Upper lobe of left lung (tissue), 6 donors: ENCODE measurements at regions not wholly inside any gene's neighbourhood (a gene's known extent, or its start where the extent isn't known, plus 50 kb on each side); places are given as distances from the start of the nearest gene placed in this dataset.

Source experiments
- ATAC-seq, 2 donors: fragments of 200-7000 bp; cut with Tn5 transposase; one replicate each; pipeline ENCODE4 v1.9.1; 2022; ENCODE audit warnings: mild to moderate bottlenecking in 2 of 2, moderate library complexity in 2 of 2; ENCODE audit not compliant: low FRiP score in 2 of 2
- DNase-seq, 2 donors: peaks; one replicate each; pipeline ENCODE4 v3.0.0-alpha.2; 2019 to 2020
- H3K27ac ChIP-seq, 4 donors: fragments of 200-600 bp; sonication (generic); one replicate each; pipeline ENCODE4 v1.5.1; 2016 to 2019
- H3K27me3 ChIP-seq, 4 donors: fragments of 200-600 bp; sonication (generic); one replicate each; pipeline ENCODE4 v1.5.1; 2017 to 2019
- H3K36me3 ChIP-seq, 4 donors: fragments of 200-600 bp; sonication (generic); one replicate each; pipeline ENCODE4 v1.5.1; 2016 to 2019
- H3K4me1 ChIP-seq, 4 donors: fragments of 200-600 bp; sonication (generic); one replicate each; pipeline ENCODE4 v1.5.1; 2018 to 2019
- H3K4me3 ChIP-seq, 4 donors: fragments of 200-600 bp; sonication (generic); one replicate each; pipeline ENCODE4 v1.5.1; 2017 to 2019; ENCODE audit warnings: mild to moderate bottlenecking in 2 of 4, moderate library complexity in 1 of 4
- H3K9me3 ChIP-seq, 4 donors: fragments of 200-600 bp; sonication (generic); one replicate each; pipeline ENCODE4 v1.5.1; 2018 to 2019
- CTCF ChIP-seq, 6 experiments: fragments of 450-650 bp in 4 of 6; fragments of 200-600 bp in 2 of 6; sonication (generic) in 2 of 6; IDR thresholded peaks; one replicate each; pipeline ENCODE4 v1.5.1; 2016 to 2019; ENCODE audit warnings: antibody characterized with exemption in 6 of 6
- EP300 ChIP-seq, 4 donors: sonication (generic); formaldehyde crosslinking; IDR thresholded peaks; one replicate each; pipeline ENCODE4 v1.5.1; 2017; ENCODE audit warnings: antibody characterized with exemption in 4 of 4, control low read depth in 2 of 4
- POLR2A ChIP-seq, 4 donors: fragments of 450-650 bp; IDR thresholded peaks; one replicate each; pipeline ENCODE4 v1.5.1; 2016 to 2017; ENCODE audit warnings: antibody characterized with exemption in 4 of 4, mild to moderate bottlenecking in 2 of 4
- POLR2AphosphoS5 ChIP-seq, 2 donors: sonication (generic); formaldehyde crosslinking; IDR thresholded peaks; one replicate each; pipeline ENCODE4 v1.5.1; 2017; ENCODE audit warnings: antibody characterized with exemption in 2 of 2
- WGBS, 2 donors: methylation state at CpG; one replicate each; pipeline ENCODE4 v1.1.5; 2017 to 2018; 5-methylcytosine and 5-hydroxymethylcytosine counted together
- donor health status: DM: no; HTN: no; CAD: no; lungs with moderate emphysema.
- donor health status: DM: no; HTN: yes; CAD: no; lungs with severe emphysema.

- no peak for TF ChIP-seq POLR2A (IDR thresholded peaks at IDR 0.05)
- no peak for TF ChIP-seq POLR2AphosphoS5 (IDR thresholded peaks at IDR 0.05)
- no peak for TF ChIP-seq EP300 (IDR thresholded peaks at IDR 0.05)
- no peak for TF ChIP-seq CTCF (IDR thresholded peaks at IDR 0.05)
- DNase-seq = no peak
- Histone ChIP-seq H3K4me3 (no peak overlapping the region), H3K36me3 (no peaks in the 10 kb centered on the region), H3K27me3 (no peaks in the 10 kb centered on the region), H3K27ac (no peak overlapping the region), H3K4me1 (no peaks in the 10 kb centered on the region), H3K9me3 (no peaks in the 10 kb centered on the region)
- 81 to 84% methylated on average over 3 of the region's 3 CpGs for WGBS, 2 donors
- no peak for ATAC-seq
These were observed 717.2 kb upstream of the KCND2 start for GRCh38 chr7:119555788-119556187.

- no peak for ATAC-seq
- no peak for DNase-seq
- no peak for TF ChIP-seq CTCF (IDR thresholded peaks at IDR 0.05)
- TF ChIP-seq EP300 (IDR thresholded peaks at IDR 0.05) = no peak
- TF ChIP-seq POLR2AphosphoS5 (IDR thresholded peaks at IDR 0.05) = no peak
- no peak for TF ChIP-seq POLR2A (IDR thresholded peaks at IDR 0.05)
- Histone ChIP-seq H3K9me3 (no peaks in the 10 kb centered on the region), H3K4me1 (no peaks in the 10 kb centered on the region), H3K4me3 (no peak overlapping the region), H3K36me3 (no peaks in the 10 kb centered on the region), H3K27ac (no peak overlapping the region), H3K27me3 (no peaks in the 10 kb centered on the region)
- WGBS, 2 donors = 93 to 98% methylated on average over 2 of the region's 2 CpGs
These were observed 716.5 kb upstream of the KCND2 start for GRCh38 chr7:119556436-119556835.

DNA sequence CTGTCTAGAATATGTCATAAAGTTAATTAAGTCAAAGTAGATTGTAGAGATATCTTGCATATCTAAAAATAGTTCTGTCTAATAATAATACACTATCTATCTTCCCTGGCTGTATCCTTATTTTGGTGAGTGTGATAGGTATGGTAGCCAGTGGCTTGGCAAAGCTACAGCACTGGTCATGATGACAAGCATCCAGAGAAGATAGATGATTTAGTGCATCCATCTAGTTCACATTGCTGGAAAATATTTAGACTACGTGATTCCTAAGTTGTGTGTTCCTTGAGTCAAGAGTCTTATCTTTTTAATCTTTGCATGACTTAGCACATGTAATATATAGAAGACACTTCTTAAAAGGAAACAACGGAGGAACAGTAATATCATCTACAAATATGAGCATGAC is 711.2 kb upstream of the KCND2 start:
- WGBS, 2 donors = 58 to 71% methylated on average over 2 of the region's 2 CpGs
- Histone ChIP-seq H3K27me3 (no peaks in the 10 kb centered on the region), H3K4me1 (no peaks in the 10 kb centered on the region), H3K27ac (no peak overlapping the region), H3K4me3 (no peak overlapping the region), H3K36me3 (no peaks in the 10 kb centered on the region), H3K9me3 (no peaks in the 10 kb centered on the region)
- no peak for TF ChIP-seq POLR2AphosphoS5 (IDR thresholded peaks at IDR 0.05)
- TF ChIP-seq CTCF (IDR thresholded peaks at IDR 0.05) = no peak
- no peak for TF ChIP-seq POLR2A (IDR thresholded peaks at IDR 0.05)
- no peak for TF ChIP-seq EP300 (IDR thresholded peaks at IDR 0.05)
- ATAC-seq = no peak
- no peak for DNase-seq

DNA sequence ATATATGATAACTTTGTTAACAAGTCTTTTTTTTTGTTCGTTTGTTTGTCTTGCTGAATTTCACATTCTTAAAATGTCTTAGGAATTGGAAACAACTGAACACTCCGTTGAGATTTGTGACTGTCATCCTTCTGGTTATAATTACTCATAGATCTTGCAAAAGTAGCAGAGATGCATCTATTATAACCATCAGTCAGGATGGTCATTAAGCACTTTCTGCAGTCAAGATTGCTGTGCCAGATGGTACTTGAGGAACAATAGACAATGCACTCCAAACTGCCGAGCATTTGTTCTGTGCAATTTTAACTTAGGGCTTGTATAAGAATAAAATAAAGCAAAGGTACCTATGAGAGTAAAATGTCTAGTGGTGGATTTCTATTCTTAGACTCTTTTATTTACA is 710.1 kb upstream of the KCND2 start:
- H3K27me3 ChIP-seq = no peaks in the 10 kb centered on the region
- no peaks in the 10 kb centered on the region for H3K4me1 ChIP-seq
- no peaks in the 10 kb centered on the region for H3K36me3 ChIP-seq
- no peak for TF ChIP-seq EP300 (IDR thresholded peaks at IDR 0.05)
- no peak for TF ChIP-seq CTCF (IDR thresholded peaks at IDR 0.05)
- TF ChIP-seq POLR2A (IDR thresholded peaks at IDR 0.05) = no peak
- no peak for TF ChIP-seq POLR2AphosphoS5 (IDR thresholded peaks at IDR 0.05)
- H3K4me3 ChIP-seq = no peak overlapping the region
- DNase-seq (no peak), ATAC-seq (no peak)
- H3K27ac ChIP-seq = no peak overlapping the region
- WGBS, 2 donors = 48 to 53% methylated on average over 3 of the region's 3 CpGs
- H3K9me3 ChIP-seq = no peaks in the 10 kb centered on the region

GRCh38 chr7:119571666-119572065 is 701.3 kb upstream of the KCND2 start:
- ATAC-seq (no peak), DNase-seq (no peak)
- WGBS, 2 donors = 58 to 70% methylated on average over 1 of the region's 1 CpG
- H3K27me3 ChIP-seq = no peaks in the 10 kb centered on the region
- H3K4me1 ChIP-seq = no peaks in the 10 kb centered on the region
- no peak for TF ChIP-seq POLR2A (IDR thresholded peaks at IDR 0.05)
- H3K4me3 ChIP-seq = no peak overlapping the region
- H3K27ac ChIP-seq = no peak overlapping the region
- H3K9me3 ChIP-seq = no peaks in the 10 kb centered on the region
- no peaks in the 10 kb centered on the region for H3K36me3 ChIP-seq
